MG63 (cell line): ENCODE measurements at regions not wholly inside any gene's neighbourhood (a gene's known extent, or its start where the extent isn't known, plus 50 kb on each side); places are given as distances from the start of the nearest gene placed in this dataset.

Experiments used
- DNase-seq: peaks from one replicate; pipeline ENCODE4 v3.0.0-alpha.2; 2020
- H3K27me3 ChIP-seq: fragments of 250-450 bp; sonication (Bioruptor Pico); 2 replicates; pipeline ENCODE4 v1.5.1; 2020; ENCODE audit warnings: mild to moderate bottlenecking, moderate library complexity
- H3K36me3 ChIP-seq: fragments of 250-450 bp; sonication (Bioruptor Pico); 2 replicates; pipeline ENCODE4 v1.5.1; 2020; ENCODE audit warnings: mild to moderate bottlenecking, moderate library complexity
- H3K4me3 ChIP-seq: fragments of 250-450 bp; sonication (Bioruptor Pico); 2 replicates; pipeline ENCODE4 v1.5.1; 2020; ENCODE audit warnings: mild to moderate bottlenecking, moderate library complexity
- H3K9me3 ChIP-seq: fragments of 250-450 bp; sonication (Bioruptor Pico); 2 replicates; pipeline ENCODE4 v1.5.1; 2020; ENCODE audit warnings: mild to moderate bottlenecking, moderate library complexity

DNA sequence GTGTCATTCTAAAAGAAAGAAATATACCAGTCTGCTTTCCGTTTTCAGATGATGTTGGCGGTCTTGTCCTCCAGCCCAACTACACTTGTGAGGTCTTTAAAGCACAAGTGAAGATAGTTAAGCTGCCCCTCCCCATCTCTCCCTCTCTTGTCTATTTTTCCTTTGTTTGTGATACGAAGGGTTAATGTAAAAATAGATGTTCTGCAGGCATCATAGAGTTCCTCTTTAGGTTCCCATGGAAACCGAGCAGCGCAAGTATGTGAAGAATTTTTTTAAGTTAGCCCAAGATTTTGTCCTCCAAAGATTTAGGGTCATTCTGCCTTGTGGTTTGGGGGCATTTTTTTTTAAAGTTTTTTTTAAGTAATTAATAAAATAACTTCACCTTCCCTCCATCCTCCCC is 232.4 kb upstream of the AJAP1 start:
- H3K4me3 ChIP-seq = no peak overlapping the region
- no peaks in the 10 kb centered on the region for H3K36me3 ChIP-seq
- H3K27me3 ChIP-seq = no peaks in the 10 kb centered on the region
- no peak for DNase-seq
- no peaks in the 10 kb centered on the region for H3K9me3 ChIP-seq

DNA sequence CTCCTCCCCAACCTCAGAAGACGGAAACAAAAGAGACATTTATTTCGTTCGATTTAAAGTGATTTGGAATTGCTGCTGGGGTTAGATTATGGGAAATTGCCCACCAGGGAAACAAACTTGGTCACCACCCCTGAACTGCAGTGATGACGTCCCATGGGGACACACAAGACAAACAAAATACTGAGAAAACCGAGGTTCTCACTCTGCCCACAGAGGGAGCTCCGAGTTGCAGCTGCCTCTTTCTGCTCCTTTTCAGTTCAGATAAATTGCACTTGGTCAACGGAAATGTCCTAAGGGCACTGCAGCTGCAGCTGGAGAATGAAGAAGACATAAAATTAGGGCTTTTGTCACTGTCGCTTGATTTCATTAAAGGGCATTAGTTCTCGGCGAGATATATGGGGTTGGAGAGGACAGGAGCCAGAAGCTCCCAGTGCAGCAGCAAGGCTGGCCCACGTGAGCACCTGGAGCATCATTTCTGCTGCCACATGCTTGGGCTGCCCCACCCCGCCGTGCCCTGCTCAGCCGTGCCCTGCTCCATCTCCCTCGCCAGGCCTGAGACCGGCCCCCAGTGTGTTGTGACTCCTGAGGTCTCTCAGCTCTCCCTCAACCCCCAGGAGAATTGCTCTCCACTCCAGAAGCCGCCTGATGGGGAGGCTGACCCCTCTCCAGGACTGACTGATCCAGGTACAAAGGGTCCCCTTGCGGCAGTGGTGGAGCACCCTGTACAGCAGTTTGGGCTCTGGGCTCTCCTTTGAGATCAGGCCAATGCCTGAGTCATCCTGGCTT is 231.7 kb upstream of the AJAP1 start:
- H3K36me3 ChIP-seq = no peaks in the 10 kb centered on the region
- H3K9me3 ChIP-seq = no peaks in the 10 kb centered on the region
- no peak for DNase-seq
- H3K4me3 ChIP-seq = no peak overlapping the region
- H3K27me3 ChIP-seq = no peaks in the 10 kb centered on the region

DNA sequence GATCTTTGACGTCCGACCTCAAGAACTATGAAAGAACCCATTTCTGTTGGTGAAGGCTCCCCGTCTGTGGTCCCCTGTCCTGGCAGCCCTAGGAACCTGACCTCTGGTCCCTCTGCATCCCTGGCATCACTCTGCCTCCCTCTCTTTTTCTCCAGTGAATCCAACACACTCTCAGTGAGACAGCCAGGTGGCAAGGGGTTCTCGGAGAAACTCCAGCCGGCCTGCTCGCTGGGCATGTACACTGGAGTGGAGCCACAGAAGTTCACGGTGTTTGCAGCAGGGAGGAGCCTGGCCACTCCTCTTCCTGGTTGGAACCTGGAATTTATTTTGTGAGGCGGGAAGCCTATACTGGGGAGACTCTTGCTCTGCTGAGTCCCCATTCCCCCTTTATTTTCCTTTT is 230.2 kb upstream of the AJAP1 start:
- H3K27me3 ChIP-seq = no peaks in the 10 kb centered on the region
- no peaks in the 10 kb centered on the region for H3K36me3 ChIP-seq
- H3K4me3 ChIP-seq = no peak overlapping the region
- no peaks in the 10 kb centered on the region for H3K9me3 ChIP-seq
- no peak for DNase-seq

DNA sequence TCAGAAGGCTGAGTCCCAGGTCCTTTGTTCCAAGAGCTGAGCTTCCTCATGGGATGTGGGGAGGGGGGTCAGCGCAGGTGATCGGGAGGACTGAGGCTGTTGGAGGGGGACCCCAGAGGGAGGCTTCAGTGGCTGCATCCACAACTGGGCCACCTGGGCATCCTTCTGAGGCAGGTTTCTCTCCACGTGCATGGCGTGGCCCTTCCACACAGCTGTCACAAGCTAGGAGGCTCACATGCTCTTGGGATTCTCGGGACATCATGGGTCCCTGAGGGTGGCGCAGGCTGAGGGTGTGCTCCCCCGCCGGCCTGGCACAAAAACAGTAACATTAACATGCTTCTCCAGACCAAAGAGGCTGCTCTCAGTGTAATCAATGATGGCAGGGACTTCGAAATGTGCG is 229.6 kb upstream of the AJAP1 start:
- no peak for DNase-seq
- Histone ChIP-seq H3K4me3 (no peak overlapping the region), H3K36me3 (no peaks in the 10 kb centered on the region), H3K27me3 (no peaks in the 10 kb centered on the region), H3K9me3 (no peaks in the 10 kb centered on the region)

DNA sequence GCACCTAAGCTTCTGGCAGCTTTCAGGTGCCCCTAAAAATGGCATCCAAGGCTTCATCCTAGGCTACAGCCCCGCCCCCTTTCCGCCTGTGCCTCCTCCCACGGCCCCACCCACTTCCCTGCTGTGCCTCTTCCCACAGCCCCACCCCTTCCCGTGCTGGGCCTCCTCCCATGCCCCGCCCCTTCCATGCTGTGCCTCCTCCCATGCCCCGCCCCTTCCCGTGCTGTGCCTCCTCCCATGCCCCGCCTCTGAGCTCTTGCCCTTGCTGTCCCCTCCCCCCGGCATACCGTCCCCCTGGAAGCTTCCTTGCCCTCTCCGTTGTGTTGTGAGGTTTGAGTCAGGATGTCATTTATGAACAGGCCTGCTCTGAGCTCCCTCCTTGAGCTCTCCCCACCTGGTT is 228.5 kb upstream of the AJAP1 start:
- no peaks in the 10 kb centered on the region for H3K27me3 ChIP-seq
- DNase-seq = peak; percentile 21
- H3K36me3 ChIP-seq = no peaks in the 10 kb centered on the region
- H3K4me3 ChIP-seq = no peak overlapping the region
- no peaks in the 10 kb centered on the region for H3K9me3 ChIP-seq

DNA sequence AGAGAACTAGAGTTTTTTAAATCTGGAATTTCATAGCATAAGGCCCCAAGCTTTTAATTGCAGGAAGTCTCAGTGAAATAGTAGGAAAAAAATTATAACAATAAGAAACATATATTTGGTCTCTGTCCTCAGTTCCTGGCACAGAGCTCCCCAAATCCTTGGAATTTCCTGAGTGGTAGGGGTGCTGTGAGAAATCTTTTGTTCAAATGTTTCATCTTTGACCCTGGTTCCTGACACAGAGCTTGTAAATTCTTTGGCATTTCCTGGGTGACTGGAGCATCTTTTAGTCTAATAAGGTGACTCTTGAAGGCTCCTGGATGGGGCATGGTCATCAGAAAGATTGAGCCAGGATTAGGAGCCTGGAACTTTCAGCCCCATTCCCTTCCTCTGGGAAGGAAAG is 225.7 kb upstream of the AJAP1 start:
- DNase-seq = no peak
- Histone ChIP-seq H3K36me3 (no peaks in the 10 kb centered on the region), H3K27me3 (no peaks in the 10 kb centered on the region), H3K4me3 (no peak overlapping the region), H3K9me3 (no peaks in the 10 kb centered on the region)

DNA sequence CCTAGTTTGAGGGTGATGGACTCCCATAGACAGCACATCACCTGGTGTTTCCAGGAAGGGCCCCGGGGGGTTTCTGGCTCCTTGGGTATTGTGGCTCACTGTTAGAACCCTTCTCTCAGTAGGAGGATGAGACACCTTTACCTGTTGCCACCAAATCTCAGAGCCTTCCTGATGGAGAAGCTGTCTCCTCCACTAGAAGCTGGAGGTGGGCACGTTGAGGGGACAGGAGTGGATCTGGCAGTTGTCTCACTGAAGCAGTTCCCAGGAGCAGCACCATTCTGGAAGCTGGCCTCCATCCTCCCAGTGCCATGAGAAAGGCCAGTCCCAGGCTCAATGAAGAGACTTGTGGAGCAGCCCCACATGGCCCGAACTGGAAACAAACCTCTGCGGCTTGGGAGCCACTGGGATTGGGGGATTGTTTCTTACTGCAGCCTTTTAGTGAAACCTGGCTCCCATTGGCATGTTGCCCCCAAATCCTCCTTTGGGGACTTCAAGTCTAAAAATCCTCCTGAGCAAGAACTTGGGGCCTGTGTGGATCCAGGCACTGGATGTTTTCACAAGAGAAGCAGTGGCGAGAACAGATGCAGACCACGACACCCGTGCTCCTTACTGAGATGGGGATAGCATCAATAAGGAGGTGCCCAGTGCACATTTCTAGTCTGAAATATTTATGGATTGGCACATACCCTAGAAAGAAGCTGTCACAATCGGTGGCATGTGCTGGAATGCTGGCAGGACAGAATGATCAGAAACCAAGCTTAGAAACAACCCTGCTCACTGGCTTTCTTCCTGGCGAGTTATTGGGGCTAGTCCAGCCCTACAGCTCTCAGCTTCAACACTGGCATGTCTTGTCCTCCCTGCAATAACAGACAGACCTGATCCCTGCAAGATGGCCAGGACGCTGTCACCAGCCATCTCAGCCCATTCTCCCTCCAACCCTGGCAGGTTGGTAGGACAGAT is 223.7 kb upstream of the AJAP1 start:
- no peak overlapping the region for H3K4me3 ChIP-seq
- no peaks in the 10 kb centered on the region for H3K27me3 ChIP-seq
- no peak for DNase-seq
- H3K36me3 ChIP-seq = no peaks in the 10 kb centered on the region
- H3K9me3 ChIP-seq = no peaks in the 10 kb centered on the region

DNA sequence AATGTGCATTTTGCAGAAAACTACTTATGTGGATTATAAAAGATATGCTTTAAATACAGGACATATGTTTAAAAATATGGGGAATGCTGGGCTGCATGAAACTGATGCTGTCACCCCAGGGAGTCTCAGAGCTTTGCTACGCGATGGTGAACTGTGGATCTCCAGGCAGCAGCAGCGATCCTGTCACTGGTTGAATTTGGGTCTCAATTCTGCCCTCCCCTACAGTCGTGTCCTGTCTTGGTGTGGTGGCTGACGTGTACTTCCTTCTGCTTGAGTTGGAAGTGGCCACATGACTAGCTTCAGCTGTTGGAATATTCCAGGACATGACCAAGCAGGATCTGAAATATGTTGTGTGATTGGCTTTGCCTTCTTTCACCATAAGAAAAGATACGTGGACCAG is 222.9 kb upstream of the AJAP1 start:
- H3K9me3 ChIP-seq = no peaks in the 10 kb centered on the region
- no peak for DNase-seq
- H3K27me3 ChIP-seq = no peaks in the 10 kb centered on the region
- no peak overlapping the region for H3K4me3 ChIP-seq
- H3K36me3 ChIP-seq = no peaks in the 10 kb centered on the region

DNA sequence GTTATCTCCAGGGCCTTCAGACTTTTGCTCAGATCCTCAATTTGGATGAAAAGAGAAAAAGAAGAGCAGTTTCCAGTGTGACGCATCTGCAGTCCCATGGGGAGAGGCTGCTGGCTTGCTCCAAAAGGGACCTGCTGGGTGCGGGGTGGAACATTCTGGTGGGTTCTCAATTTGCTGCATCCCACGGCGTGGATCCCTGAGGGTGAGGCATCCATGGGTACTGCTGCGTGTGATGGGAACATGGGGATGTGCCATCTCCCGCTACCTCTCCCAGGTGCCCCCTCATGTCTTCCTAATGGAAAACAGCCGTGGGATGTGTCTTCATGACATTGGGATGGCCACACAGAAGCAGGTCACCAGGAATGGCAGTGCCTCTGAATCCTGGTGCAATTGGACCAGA is 221.3 kb upstream of the AJAP1 start:
- Histone ChIP-seq H3K9me3 (no peaks in the 10 kb centered on the region), H3K27me3 (no peaks in the 10 kb centered on the region), H3K36me3 (no peaks in the 10 kb centered on the region), H3K4me3 (no peak overlapping the region)
- no peak for DNase-seq

DNA sequence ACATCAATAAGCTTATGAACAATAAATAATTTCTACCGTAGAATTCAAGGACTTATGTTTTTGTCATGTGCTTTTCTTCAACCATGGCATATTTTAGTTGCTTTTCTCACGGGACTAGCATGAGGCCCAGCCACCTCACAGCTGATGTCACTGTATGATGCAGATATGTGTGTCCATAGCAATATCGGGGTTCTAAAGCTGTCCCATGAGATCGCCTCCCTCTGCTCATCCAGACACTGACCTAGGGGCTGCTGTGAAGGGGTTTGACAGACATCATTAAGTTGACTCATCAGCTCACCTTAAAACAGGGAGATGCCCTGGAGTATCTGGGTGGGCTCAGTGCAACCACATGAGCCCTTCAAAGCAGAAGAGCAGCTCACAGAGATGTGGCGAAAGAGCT is 210.3 kb upstream of the AJAP1 start:
- Histone ChIP-seq H3K4me3 (no peak overlapping the region), H3K9me3 (no peaks in the 10 kb centered on the region), H3K27me3 (no peaks in the 10 kb centered on the region), H3K36me3 (no peaks in the 10 kb centered on the region)
- no peak for DNase-seq

DNA sequence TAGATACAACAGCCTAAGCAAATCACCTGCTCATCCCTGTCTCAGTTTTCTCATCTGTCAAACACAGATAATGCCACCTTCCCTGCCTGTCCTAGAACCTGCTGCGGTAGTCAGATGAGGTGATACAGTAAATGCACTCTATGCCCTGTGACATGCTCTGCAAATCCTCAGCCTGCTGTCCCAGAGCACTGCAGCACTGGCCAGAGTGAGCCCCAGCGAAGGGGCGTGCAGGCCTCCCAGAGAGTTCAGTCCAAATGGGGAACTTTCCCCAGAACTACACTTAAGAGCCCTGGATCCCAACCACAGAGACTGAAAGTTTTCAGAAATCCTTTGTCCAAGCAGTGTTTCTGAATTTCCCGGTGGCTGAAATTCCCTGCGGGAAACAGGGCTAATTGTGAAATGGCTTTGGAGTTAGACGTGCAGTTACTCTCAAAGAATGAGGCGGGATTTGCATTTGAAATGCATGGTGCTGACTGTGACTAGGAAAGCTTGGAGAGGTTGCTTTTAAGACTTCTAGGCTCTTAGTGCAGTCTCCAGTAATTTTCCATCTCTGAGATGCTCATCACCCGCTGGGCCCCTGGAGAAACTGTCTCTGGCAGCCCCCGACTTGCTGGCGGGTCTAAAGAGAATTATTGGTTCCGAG is 206.5 kb upstream of the AJAP1 start:
- no peaks in the 10 kb centered on the region for H3K36me3 ChIP-seq
- no peaks in the 10 kb centered on the region for H3K27me3 ChIP-seq
- H3K9me3 ChIP-seq = no peaks in the 10 kb centered on the region
- no peak overlapping the region for H3K4me3 ChIP-seq
- no peak for DNase-seq

DNA sequence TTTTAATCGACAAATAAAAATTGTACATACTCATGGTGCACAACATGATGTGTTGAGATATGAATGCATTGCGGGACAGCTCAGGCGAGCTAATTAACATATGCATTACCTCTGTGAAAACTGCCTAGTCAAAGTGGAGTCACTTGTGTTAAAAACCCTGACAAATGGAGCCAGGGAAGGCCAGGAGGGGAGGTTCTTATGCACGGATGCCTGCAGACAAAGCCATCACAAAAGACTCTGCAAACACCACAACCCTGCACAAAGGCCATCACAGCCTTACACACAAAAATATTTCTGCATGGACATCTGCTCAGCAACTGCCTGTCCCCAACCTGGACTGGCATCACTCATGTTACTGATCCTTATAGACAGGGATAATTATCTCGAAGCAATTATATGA is 204.4 kb upstream of the AJAP1 start:
- H3K9me3 ChIP-seq = no peaks in the 10 kb centered on the region
- H3K27me3 ChIP-seq = no peaks in the 10 kb centered on the region
- DNase-seq = no peak
- H3K4me3 ChIP-seq = no peak overlapping the region
- no peaks in the 10 kb centered on the region for H3K36me3 ChIP-seq

DNA sequence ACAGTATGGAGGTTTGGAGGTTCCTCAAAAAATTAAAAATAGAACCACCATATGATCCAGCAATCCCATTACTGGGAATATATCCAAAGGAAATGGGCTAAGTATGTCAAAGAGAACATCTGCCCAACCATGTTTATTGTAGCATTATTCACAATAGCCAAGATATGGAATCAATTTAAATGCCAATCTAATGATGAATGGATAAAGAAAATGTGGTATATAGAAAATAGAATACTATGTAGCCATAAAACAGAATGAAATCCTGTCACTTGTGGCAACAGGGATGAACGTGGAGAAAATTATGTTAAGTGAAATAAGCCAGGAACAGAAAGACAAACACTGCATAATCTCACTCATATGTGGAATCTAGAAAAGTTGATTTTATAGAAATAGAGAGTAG is 201.7 kb upstream of the AJAP1 start:
- DNase-seq = no peak
- Histone ChIP-seq H3K4me3 (no peak overlapping the region), H3K9me3 (no peaks in the 10 kb centered on the region), H3K27me3 (no peaks in the 10 kb centered on the region), H3K36me3 (no peaks in the 10 kb centered on the region)

DNA sequence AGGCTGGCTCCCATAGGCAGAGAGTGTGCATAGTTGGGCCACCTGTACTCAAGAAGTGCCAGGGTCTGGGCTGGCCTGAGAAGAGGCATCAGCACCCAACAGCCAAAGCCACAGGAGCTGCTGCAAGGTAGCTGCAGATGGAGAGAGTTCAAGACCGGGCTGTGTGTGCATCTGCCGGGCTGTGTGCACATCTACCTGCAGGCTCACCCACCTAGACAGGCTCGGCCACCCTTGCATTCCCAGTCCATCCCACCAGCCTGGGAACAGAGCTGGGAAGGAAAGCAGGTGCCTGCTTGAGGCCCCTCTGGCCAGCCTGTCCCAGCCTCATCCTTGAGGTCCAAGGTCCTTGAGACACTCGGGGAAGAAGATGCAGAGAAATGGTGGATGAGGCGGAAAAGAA is 194.4 kb upstream of the AJAP1 start:
- H3K9me3 ChIP-seq = no peaks in the 10 kb centered on the region
- H3K36me3 ChIP-seq = no peaks in the 10 kb centered on the region
- no peak overlapping the region for H3K4me3 ChIP-seq
- DNase-seq = no peak
- H3K27me3 ChIP-seq = no peaks in the 10 kb centered on the region

DNA sequence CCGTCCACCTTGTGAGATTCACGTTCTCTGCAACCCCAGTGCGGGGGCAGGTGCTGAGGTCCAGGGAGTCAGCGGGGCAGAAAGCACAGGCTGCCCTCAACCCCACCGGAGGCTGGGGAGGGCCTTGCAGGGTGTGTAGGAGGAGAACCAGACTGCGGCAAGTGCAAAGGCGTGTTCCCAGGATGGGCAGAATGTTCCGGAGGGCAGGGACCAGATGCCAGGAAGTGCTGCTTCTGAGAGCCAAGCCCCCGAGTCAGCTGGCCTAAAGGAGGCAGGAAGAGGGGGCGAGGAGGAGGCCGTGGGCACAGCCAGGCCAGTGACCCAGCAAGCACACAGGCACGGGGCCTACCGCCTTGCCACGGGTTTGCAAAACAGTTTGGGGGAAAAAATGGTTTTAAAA is 193.8 kb upstream of the AJAP1 start:
- H3K4me3 ChIP-seq = no peak overlapping the region
- H3K27me3 ChIP-seq = no peaks in the 10 kb centered on the region
- no peaks in the 10 kb centered on the region for H3K36me3 ChIP-seq
- H3K9me3 ChIP-seq = no peaks in the 10 kb centered on the region
- no peak for DNase-seq

DNA sequence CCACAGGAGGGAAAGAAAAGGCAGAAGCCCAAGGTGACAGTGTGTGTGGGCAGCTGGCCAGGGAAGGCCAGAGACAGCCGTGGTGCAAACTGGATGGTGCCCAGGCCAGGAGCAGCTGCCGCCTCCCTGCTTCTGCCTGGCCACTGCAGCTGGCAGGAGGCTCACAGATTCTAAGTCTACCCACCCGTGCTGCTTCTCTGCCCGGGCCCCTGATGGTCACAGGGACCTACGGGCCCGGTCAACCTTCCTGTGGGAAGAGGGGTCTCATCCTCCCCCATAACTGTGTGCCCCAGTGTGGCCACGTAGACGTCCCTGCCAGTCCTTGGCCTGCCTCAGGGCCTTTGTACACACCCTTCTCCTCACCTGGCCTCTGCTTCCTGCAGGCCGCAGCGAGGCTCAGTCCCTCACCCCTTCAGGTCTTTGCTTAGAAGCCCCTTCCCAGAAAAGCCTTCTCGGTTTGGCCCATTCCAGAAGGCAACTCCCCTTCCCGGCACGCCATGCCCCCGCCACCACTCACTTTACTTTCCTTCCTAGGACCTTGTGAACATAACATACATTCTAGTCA is 192.6 kb upstream of the AJAP1 start:
- DNase-seq = no peak
- no peaks in the 10 kb centered on the region for H3K27me3 ChIP-seq
- no peaks in the 10 kb centered on the region for H3K36me3 ChIP-seq
- H3K4me3 ChIP-seq = no peak overlapping the region
- H3K9me3 ChIP-seq = no peaks in the 10 kb centered on the region

DNA sequence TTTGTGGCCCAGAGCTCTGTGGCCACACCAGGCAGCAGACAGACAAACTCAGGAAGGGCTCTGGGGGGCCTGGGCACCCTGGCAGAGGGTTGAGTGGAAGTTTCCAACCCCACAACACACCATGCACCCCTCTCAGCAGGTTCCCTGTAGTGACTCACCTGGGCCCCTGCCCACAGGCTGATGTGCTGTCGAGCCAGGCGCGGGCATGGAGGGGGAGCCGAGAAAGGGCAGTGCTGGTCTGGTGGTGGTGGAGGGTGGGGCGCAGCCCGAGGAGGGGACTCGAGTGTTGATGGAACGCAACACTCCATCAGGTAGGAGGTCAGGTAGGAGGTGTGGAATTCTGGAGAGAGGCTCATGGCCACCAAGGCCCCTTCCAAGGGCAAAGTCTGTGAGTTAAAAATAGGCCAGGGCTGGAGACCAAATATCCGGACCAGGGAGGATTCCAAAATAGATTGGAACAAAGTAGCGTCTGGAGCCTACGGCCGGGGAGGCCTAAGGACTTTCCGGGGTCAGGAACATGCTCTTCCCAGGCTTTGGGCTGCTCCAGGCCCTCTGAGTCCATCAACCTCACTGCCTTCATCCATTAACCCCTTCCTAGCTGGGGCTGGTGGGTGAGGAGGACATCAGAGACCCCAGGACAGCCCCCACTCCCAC is 191.5 kb upstream of the AJAP1 start:
- H3K4me3 ChIP-seq = no peak overlapping the region
- no peak for DNase-seq
- H3K9me3 ChIP-seq = no peaks in the 10 kb centered on the region
- no peaks in the 10 kb centered on the region for H3K27me3 ChIP-seq
- no peaks in the 10 kb centered on the region for H3K36me3 ChIP-seq
